HEK293 (cell line): ENCODE measurements at regions not wholly inside any gene's neighbourhood (a gene's known extent, or its start where the extent isn't known, plus 50 kb on each side); places are given as distances from the start of the nearest gene placed in this dataset.

ENCODE experiments used
- CTCF ChIA-PET: fragments of 350-600 bp; formaldehyde crosslinking; extraction: SDS; loops from one replicate; lab custom pipeline; 2021; ENCODE audit warnings: antibody characterized with exemption; lab: Yijun Ruan, JAX
- POLR2A ChIA-PET: fragments of 300-600 bp; formaldehyde crosslinking; extraction: SDS; loops from one replicate; lab custom pipeline; 2020; ENCODE audit warnings: antibody characterized with exemption, inconsistent platforms; lab: Yijun Ruan, JAX
- H3K27ac ChIP-seq: fragments of 200-500 bp; sonication (Bioruptor generic); 2 replicates; pipeline ENCODE4 v1.5.1; 2014; ENCODE audit warnings: low read depth, low read length, control low read depth, inconsistent platforms; ENCODE audit errors: extremely low read depth
- H3K36me3 ChIP-seq, 2 experiments: fragments of 200-500 bp in 1 of 2; sonication (Bioruptor generic) in 1 of 2; 1 replicate in 1 of 2; 2 replicates in 1 of 2; pipeline ENCODE4 v1.5.1; 2014 to 2017; ENCODE audit warnings: inconsistent platforms in 2 of 2, low read length in 2 of 2; ENCODE audit not compliant: control insufficient read depth in 2 of 2, insufficient read depth in 1 of 2
- H3K4me1 ChIP-seq: fragments of 200-500 bp; sonication (Bioruptor generic); 2 replicates; pipeline ENCODE4 v1.5.1; 2014; ENCODE audit warnings: mild to moderate bottlenecking, low read length, inconsistent platforms; ENCODE audit not compliant: control insufficient read depth, insufficient read depth
- H3K4me3 ChIP-seq: 2 replicates; pipeline ENCODE4 v1.5.1; 2011; ENCODE audit warnings: low read depth, mild to moderate bottlenecking, control low read depth, low read length, moderate library complexity
- H3K9me3 ChIP-seq: fragments of 200-500 bp; sonication (Bioruptor generic); 2 replicates; pipeline ENCODE4 v1.5.1; 2014; ENCODE audit warnings: low read depth, low read length, inconsistent platforms; ENCODE audit not compliant: control insufficient read depth, insufficient read depth
- BCL11B ChIP-seq: fragments of 450-650 bp; formaldehyde crosslinking; IDR thresholded peaks from 2 replicates; pipeline ENCODE4 v1.5.1; 2016; ENCODE audit warnings: low read depth, missing biosample characterization, missing genetic modification characterization
- GLI4 ChIP-seq: fragments of 450-650 bp; formaldehyde crosslinking; IDR thresholded peaks from 2 replicates; pipeline ENCODE4 v1.5.1; 2016; ENCODE audit warnings: missing biosample characterization, missing genetic modification characterization
- KLF1 ChIP-seq: fragments of 450-650 bp; formaldehyde crosslinking; IDR thresholded peaks from 2 replicates; pipeline ENCODE4 v1.5.1; 2016; ENCODE audit warnings: missing biosample characterization, missing genetic modification characterization
- KLF10 ChIP-seq: fragments of 450-650 bp; IDR thresholded peaks from 2 replicates; pipeline ENCODE4 v1.5.1; 2018; ENCODE audit warnings: missing biosample characterization, mild to moderate bottlenecking, missing genetic modification characterization
- KLF17 ChIP-seq: fragments of 450-650 bp; formaldehyde crosslinking; IDR thresholded peaks from 2 replicates; pipeline ENCODE4 v1.5.1; 2016; ENCODE audit warnings: missing biosample characterization, missing genetic modification characterization
- REST ChIP-seq: fragments of 450-650 bp; formaldehyde crosslinking; IDR thresholded peaks from 2 replicates; pipeline ENCODE4 v1.5.1; 2016; ENCODE audit warnings: missing biosample characterization, missing genetic modification characterization
- ZBTB7A ChIP-seq: fragments of 450-650 bp; formaldehyde crosslinking; IDR thresholded peaks from 2 replicates; pipeline ENCODE4 v1.5.1; 2016; ENCODE audit warnings: low read depth, missing biosample characterization, missing genetic modification characterization
- ZNF114 ChIP-seq: fragments of 450-650 bp; formaldehyde crosslinking; IDR thresholded peaks from 2 replicates; pipeline ENCODE4 v1.5.0; 2017; ENCODE audit warnings: missing biosample characterization, missing genetic modification characterization
- ZNF18 ChIP-seq: fragments of 450-650 bp; formaldehyde crosslinking; IDR thresholded peaks from 2 replicates; pipeline ENCODE4 v1.5.1; 2016; ENCODE audit warnings: missing biosample characterization, missing genetic modification characterization
- ZNF24 ChIP-seq: fragments of 450-650 bp; formaldehyde crosslinking; IDR thresholded peaks from 2 replicates; pipeline ENCODE4 v1.5.1; 2016; ENCODE audit warnings: missing biosample characterization, missing genetic modification characterization
- ZNF302 ChIP-seq: fragments of 450-650 bp; formaldehyde crosslinking; IDR thresholded peaks from 2 replicates; pipeline ENCODE4 v1.5.1; 2016; ENCODE audit warnings: missing biosample characterization, missing genetic modification characterization, low read depth
- ZNF529 ChIP-seq: fragments of 450-650 bp; formaldehyde crosslinking; IDR thresholded peaks from 2 replicates; pipeline ENCODE4 v1.5.1; 2017; ENCODE audit warnings: missing genetic modification characterization, missing biosample characterization; ENCODE audit not compliant: insufficient replicate concordance
- ZNF530 ChIP-seq: fragments of 450-650 bp; formaldehyde crosslinking; IDR thresholded peaks from 2 replicates; pipeline ENCODE4 v1.5.1; 2016; ENCODE audit warnings: low read depth, missing biosample characterization, missing genetic modification characterization
- ZNF544 ChIP-seq: fragments of 450-650 bp; formaldehyde crosslinking; IDR thresholded peaks from 2 replicates; pipeline ENCODE4 v1.5.0; 2017; ENCODE audit warnings: missing biosample characterization, missing genetic modification characterization
- ZNF596 ChIP-seq: fragments of 450-650 bp; IDR thresholded peaks from 2 replicates; pipeline ENCODE4 v1.5.0; 2018; ENCODE audit warnings: missing biosample characterization, mild to moderate bottlenecking, missing genetic modification characterization, moderate library complexity
- ZNF621 ChIP-seq: fragments of 450-650 bp; formaldehyde crosslinking; IDR thresholded peaks from 2 replicates; pipeline ENCODE4 v1.5.1; 2017; ENCODE audit warnings: missing biosample characterization, missing genetic modification characterization
- ZNF624 ChIP-seq: fragments of 450-650 bp; formaldehyde crosslinking; IDR thresholded peaks from 2 replicates; pipeline ENCODE4 v1.5.1; 2017; ENCODE audit warnings: missing biosample characterization, missing genetic modification characterization
- ZNF629 ChIP-seq: fragments of 450-650 bp; formaldehyde crosslinking; IDR thresholded peaks from 2 replicates; pipeline ENCODE4 v1.5.1; 2017; ENCODE audit warnings: missing biosample characterization, missing genetic modification characterization
- ZNF660 ChIP-seq: fragments of 450-650 bp; IDR thresholded peaks from 2 replicates; pipeline ENCODE4 v1.5.1; 2018; ENCODE audit warnings: missing biosample characterization, mild to moderate bottlenecking, missing genetic modification characterization
- ZNF677 ChIP-seq: fragments of 450-650 bp; IDR thresholded peaks from 2 replicates; pipeline ENCODE4 v1.5.0; 2018; ENCODE audit warnings: missing biosample characterization, mild to moderate bottlenecking, missing genetic modification characterization, moderate library complexity
- TF ChIP-seq, protein P1 (sequence below): sonication (generic); formaldehyde crosslinking; IDR thresholded peaks from 2 replicates; pipeline ENCODE4 v1.8.1; 2022; ENCODE audit warnings: mild to moderate bottlenecking, moderate library complexity, missing genetic modification reagents
- TF ChIP-seq, protein P2 (sequence below): fragments of 450-650 bp; formaldehyde crosslinking; IDR thresholded peaks from 2 replicates; pipeline ENCODE4 v1.5.1; 2017; ENCODE audit warnings: missing biosample characterization, missing genetic modification characterization
- TF ChIP-seq, protein P3 (sequence below): fragments of 450-650 bp; formaldehyde crosslinking; IDR thresholded peaks from 2 replicates; pipeline ENCODE4 v1.5.1; 2016; ENCODE audit warnings: missing biosample characterization, missing genetic modification characterization

GRCh38 chr7:85602196-85602595 lies 415.3 kb upstream of the SEMA3D start:
- H3K27ac ChIP-seq, result no peak overlapping the region
- no peaks in the 10 kb centered on the region for H3K36me3 ChIP-seq
- POLR2A ChIA-PET, result no interaction called here
- CTCF ChIA-PET, result interaction anchor here (0.5 kb wide), 1 partner anchor 15 kb away, joined by 3 read pairs; no protein-coding TSS in a partner anchor
- no peak overlapping the region for H3K4me3 ChIP-seq
- TF ChIP-seq ZNF660 (tag by site-specific recombination) (no peak), ZNF18 (tag by site-specific recombination) (no peak), ZNF530 (tag by site-specific recombination) (no peak), ZNF529 (tag by site-specific recombination) (no peak), KLF1 (tag by site-specific recombination) (no peak), ZNF621 (no peak)
- TF ChIP-seq, protein P1, sequence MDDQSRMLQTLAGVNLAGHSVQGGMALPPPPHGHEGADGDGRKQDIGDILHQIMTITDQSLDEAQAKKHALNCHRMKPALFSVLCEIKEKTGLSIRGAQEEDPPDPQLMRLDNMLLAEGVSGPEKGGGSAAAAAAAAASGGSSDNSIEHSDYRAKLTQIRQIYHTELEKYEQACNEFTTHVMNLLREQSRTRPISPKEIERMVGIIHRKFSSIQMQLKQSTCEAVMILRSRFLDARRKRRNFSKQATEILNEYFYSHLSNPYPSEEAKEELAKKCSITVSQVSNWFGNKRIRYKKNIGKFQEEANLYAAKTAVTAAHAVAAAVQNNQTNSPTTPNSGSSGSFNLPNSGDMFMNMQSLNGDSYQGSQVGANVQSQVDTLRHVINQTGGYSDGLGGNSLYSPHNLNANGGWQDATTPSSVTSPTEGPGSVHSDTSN (CRISPR knock-in tag), result no peak
- H3K9me3 ChIP-seq, result no peaks in the 10 kb centered on the region
- no peaks in the 10 kb centered on the region; the same call in 1 of the 2 replicates for H3K4me1 ChIP-seq

DNA sequence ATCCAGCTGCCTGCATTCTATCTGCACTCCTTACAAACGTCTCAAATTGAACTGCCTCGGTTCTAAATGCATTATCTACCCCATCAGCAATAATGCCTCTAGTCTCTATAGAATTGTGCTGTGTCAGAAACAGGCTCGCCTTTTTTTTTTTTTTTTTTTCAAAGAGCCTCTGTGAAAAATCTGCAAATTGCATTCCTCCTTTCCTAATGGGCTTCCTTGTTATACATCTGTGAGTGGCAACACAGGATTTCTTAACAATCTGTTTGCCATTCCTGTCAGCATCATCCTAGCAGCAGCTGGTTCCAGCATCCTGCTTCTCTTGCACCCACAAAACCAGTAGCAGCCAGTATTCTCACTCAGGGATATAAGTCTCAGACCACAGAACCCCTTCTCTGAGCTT lies 413.5 kb upstream of the SEMA3D start:
- no peak for TF ChIP-seq ZNF24 (tag by site-specific recombination)
- no peak for TF ChIP-seq REST
- no peak for TF ChIP-seq KLF17 (tag by site-specific recombination)
- TF ChIP-seq ZNF596 (tag by site-specific recombination), result no peak
- no peak for TF ChIP-seq ZNF302
- TF ChIP-seq, protein P2, sequence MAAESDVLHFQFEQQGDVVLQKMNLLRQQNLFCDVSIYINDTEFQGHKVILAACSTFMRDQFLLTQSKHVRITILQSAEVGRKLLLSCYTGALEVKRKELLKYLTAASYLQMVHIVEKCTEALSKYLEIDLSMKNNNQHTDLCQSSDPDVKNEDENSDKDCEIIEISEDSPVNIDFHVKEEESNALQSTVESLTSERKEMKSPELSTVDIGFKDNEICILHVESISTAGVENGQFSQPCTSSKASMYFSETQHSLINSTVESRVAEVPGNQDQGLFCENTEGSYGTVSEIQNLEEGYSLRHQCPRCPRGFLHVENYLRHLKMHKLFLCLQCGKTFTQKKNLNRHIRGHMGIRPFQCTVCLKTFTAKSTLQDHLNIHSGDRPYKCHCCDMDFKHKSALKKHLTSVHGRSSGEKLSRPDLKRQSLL (tag by site-specific recombination), result no peak
- no peak for TF ChIP-seq GLI4 (tag by site-specific recombination)
- TF ChIP-seq, protein P3, sequence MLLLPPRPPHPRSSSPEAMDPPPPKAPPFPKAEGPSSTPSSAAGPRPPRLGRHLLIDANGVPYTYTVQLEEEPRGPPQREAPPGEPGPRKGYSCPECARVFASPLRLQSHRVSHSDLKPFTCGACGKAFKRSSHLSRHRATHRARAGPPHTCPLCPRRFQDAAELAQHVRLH (tag by site-specific recombination), result no peak
- no peak for TF ChIP-seq BCL11B (tag by site-specific recombination)
- no peak for TF ChIP-seq ZNF114
- TF ChIP-seq ZNF544 (tag by site-specific recombination), result no peak
- TF ChIP-seq KLF10 (tag by site-specific recombination), result no peak
- no peak for TF ChIP-seq ZNF677 (tag by site-specific recombination)
- no peak for TF ChIP-seq ZNF624
- no peak for TF ChIP-seq ZBTB7A (tag by site-specific recombination)
- no peak for TF ChIP-seq ZNF629
- ChIA-PET CTCF (no interaction called here), POLR2A (no interaction called here)
- no peaks in the 10 kb centered on the region for H3K36me3 ChIP-seq
- H3K27ac ChIP-seq, result no peak overlapping the region
- H3K9me3 ChIP-seq, result no peaks in the 10 kb centered on the region
- H3K4me3 ChIP-seq, result no peak overlapping the region
- H3K4me1 ChIP-seq, result peaks cover 4% of the 10 kb centered on the region
